ENCODE measurements at regions not wholly inside any gene's neighbourhood (a gene's known extent, or its start where the extent isn't known, plus 50 kb on each side); places are given as distances from the start of the nearest gene placed in this dataset.

DNA sequence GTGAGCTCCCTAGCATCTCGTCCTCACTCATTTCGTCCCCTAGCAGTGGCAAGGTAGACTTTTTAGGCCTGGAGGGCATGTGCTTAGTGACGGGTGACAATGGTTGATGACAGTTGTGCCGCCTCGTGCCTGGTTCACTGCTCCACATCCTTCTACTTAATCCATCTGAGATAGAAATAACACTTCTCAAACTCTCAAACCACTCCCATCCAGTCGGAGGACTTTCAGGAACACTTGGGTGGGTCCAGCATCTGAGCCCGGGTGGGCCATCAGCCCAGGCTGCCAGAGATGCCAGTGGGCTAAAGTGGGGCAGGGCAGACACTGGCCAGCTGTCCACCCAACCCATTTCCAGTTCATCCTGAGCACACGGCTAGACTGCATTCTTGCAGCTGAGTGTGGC is 79.7 kb upstream of the SMAD3 start:
- TF ChIP-seq, protein P1, sequence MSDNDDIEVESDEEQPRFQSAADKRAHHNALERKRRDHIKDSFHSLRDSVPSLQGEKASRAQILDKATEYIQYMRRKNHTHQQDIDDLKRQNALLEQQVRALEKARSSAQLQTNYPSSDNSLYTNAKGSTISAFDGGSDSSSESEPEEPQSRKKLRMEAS (IDR thresholded peaks at IDR 0.05) = no peak
- TF ChIP-seq EGR1 (IDR thresholded peaks at IDR 0.05) = no peak

DNA sequence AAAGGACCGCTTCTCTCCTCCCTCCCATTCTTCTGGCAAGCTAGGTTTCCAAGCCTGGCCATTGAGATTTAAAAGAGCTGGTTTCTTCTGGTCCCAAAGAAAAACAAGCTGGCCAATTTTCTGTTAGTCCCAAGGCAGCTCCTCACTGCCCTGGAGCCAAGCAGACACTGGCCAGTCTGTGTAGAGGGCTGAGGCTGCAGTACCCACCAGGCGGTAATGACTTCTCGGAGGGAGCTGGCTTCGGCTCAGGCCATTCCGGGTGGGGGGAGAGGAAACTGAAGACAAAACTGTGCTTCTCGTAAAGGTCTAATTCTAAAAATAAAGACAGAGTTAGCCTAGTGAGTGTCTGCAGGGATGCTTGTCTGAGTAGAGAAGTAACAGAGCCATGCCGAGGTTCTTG is 78.5 kb upstream of the SMAD3 start:
- TF ChIP-seq CREB1 (IDR thresholded peaks at IDR 0.05; ENCODE audit: low read depth) (no peak), NFIC (IDR thresholded peaks at IDR 0.05) (no peak), CEBPB (IDR thresholded peaks at IDR 0.05) (no peak), TAF1 (IDR thresholded peaks at IDR 0.05; ENCODE audit: low read depth) (no peak), EGR1 (IDR thresholded peaks at IDR 0.05) (no peak), EP300 (IDR thresholded peaks at IDR 0.05; ENCODE audit: borderline replicate concordance) (no peak), TEAD4 (IDR thresholded peaks at IDR 0.05) (no peak), TCF12 (IDR thresholded peaks at IDR 0.05; ENCODE audit: low read depth) (no peak), FOXM1 (IDR thresholded peaks at IDR 0.05; ENCODE audit: borderline replicate concordance, low read depth) (no peak), YY1 (IDR thresholded peaks at IDR 0.05; ENCODE audit: low read depth) (no peak), RAD21 (IDR thresholded peaks at IDR 0.05; ENCODE audit: low read depth) (no peak)
- TF ChIP-seq, protein P1 (IDR thresholded peaks at IDR 0.05) = no peak
- TF ChIP-seq, protein P2, sequence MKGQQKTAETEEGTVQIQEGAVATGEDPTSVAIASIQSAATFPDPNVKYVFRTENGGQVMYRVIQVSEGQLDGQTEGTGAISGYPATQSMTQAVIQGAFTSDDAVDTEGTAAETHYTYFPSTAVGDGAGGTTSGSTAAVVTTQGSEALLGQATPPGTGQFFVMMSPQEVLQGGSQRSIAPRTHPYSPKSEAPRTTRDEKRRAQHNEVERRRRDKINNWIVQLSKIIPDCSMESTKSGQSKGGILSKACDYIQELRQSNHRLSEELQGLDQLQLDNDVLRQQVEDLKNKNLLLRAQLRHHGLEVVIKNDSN (IDR thresholded peaks at IDR 0.05) = no peak

DNA sequence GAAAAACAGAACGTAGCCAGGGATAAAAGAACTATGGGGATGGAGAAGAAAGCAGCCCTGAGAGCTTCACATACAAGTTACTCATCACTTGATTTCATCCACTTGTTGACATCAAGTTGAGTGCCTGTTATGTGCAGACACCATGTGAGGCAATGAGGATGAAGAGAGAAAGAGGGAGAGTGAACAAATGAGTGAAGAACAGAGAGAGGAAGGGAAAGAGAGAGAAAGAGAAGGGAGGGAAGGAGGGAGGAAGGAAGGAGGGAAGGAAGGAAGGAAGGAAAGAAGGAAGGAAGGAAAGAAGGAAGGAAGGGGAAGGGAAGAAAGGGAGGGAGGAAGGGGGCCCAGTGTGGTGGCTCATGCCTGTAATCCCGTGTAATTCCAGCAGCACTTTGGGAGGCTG is 72.3 kb upstream of the SMAD3 start:
- TF ChIP-seq RAD21 (IDR thresholded peaks at IDR 0.05; ENCODE audit: low read depth) (no peak), TCF12 (IDR thresholded peaks at IDR 0.05; ENCODE audit: low read depth) (no peak), EP300 (IDR thresholded peaks at IDR 0.05; ENCODE audit: borderline replicate concordance) (no peak), FOXM1 (IDR thresholded peaks at IDR 0.05; ENCODE audit: borderline replicate concordance, low read depth) (no peak), YY1 (IDR thresholded peaks at IDR 0.05; ENCODE audit: low read depth) (no peak), NFIC (IDR thresholded peaks at IDR 0.05) (no peak), TEAD4 (IDR thresholded peaks at IDR 0.05) (no peak), ZBTB7A (IDR thresholded peaks at IDR 0.05; ENCODE audit: low read depth) (no peak), EGR1 (IDR thresholded peaks at IDR 0.05) (no peak), CEBPB (IDR thresholded peaks at IDR 0.05) (no peak), TAF1 (IDR thresholded peaks at IDR 0.05; ENCODE audit: low read depth) (no peak), CREB1 (IDR thresholded peaks at IDR 0.05; ENCODE audit: low read depth) (no peak)
- TF ChIP-seq, protein P2 (IDR thresholded peaks at IDR 0.05) = no peak
- TF ChIP-seq, protein P1 (IDR thresholded peaks at IDR 0.05) = no peak
- TF ChIP-seq, protein P3, sequence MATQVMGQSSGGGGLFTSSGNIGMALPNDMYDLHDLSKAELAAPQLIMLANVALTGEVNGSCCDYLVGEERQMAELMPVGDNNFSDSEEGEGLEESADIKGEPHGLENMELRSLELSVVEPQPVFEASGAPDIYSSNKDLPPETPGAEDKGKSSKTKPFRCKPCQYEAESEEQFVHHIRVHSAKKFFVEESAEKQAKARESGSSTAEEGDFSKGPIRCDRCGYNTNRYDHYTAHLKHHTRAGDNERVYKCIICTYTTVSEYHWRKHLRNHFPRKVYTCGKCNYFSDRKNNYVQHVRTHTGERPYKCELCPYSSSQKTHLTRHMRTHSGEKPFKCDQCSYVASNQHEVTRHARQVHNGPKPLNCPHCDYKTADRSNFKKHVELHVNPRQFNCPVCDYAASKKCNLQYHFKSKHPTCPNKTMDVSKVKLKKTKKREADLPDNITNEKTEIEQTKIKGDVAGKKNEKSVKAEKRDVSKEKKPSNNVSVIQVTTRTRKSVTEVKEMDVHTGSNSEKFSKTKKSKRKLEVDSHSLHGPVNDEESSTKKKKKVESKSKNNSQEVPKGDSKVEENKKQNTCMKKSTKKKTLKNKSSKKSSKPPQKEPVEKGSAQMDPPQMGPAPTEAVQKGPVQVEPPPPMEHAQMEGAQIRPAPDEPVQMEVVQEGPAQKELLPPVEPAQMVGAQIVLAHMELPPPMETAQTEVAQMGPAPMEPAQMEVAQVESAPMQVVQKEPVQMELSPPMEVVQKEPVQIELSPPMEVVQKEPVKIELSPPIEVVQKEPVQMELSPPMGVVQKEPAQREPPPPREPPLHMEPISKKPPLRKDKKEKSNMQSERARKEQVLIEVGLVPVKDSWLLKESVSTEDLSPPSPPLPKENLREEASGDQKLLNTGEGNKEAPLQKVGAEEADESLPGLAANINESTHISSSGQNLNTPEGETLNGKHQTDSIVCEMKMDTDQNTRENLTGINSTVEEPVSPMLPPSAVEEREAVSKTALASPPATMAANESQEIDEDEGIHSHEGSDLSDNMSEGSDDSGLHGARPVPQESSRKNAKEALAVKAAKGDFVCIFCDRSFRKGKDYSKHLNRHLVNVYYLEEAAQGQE (IDR thresholded peaks at IDR 0.05; ENCODE audit: low read depth) = no peak

DNA sequence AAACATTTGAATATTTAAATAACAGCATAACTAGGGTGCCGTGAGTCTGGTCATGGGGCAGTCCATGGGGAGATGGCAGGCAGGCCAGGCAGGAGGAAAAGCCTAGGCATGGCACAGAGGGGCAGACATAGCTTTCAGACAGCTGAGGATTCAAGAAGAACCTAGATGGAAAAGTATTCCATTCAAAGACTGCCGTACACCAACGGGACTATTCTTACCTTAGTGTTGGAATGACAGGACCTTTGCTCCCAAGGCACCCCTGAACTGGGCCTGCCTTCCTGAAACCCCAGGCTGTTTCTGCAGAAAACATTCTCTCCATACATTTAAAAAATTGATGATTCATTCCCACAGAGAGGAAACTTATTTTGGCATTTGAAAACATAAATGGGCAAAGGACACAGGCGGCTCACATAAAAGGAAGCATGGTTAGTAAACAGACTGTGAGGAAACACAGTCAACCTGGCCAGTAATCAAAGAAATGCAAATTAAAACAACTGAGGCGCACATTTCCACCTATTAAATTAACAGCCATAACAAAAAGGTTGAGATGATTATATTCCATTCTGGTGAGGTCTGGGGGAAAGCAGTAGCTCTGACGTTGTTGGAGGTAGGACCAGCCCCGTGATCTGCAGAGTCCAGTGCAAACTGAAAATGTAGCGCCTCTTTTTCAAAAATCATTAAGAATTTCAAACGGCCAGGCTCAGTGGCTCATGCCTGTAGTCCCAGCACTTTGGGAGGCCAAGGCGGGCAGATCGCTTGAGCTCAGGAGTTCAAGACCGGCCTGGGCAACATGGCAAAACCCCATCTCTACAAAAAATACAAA is 71.3 kb upstream of the SMAD3 start:
- no peak for TF ChIP-seq NFIC (IDR thresholded peaks at IDR 0.05)

DNA sequence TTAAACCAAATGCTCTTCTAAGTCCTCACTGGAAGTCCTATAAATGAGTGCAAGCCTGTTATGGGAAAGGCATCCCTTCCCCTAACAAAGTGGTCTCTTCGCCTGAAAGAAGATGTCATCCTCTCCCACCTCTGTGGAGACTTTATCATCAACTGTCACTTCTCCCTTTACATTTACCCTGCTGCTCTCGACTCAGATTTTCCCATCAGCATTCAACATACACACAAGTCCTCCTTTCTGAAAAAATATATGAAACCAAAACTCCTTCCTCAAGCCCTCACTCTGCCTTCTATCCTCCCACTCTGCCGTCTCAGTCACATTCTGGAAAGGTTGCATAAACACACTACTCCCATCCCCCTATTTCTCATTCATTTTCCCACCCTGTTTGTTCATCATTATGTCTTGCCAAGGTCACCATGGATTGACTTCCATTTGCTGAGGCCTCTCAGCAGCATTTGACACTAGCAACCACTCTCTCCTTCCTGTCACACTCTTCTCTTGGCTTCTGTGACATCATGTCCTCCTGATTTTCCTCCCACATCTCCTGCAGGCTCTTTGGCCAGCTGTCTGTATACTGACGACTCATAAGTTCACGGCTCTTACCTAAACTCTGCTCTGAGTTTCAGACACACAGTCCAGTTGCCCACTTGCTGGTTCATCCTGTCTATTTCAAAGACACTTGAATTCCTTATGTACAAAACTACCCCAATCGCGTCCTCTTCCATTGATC is 70.3 kb upstream of the SMAD3 start:
- TF ChIP-seq CEBPB (IDR thresholded peaks at IDR 0.05) = no peak
- no peak for TF ChIP-seq NFIC (IDR thresholded peaks at IDR 0.05)
- TF ChIP-seq EP300 (IDR thresholded peaks at IDR 0.05; ENCODE audit: borderline replicate concordance) = no peak
- no peak for TF ChIP-seq TAF1 (IDR thresholded peaks at IDR 0.05; ENCODE audit: low read depth)
- TF ChIP-seq, protein P1 (IDR thresholded peaks at IDR 0.05) = no peak
- no peak for TF ChIP-seq RAD21 (IDR thresholded peaks at IDR 0.05; ENCODE audit: low read depth)
- TF ChIP-seq YY1 (IDR thresholded peaks at IDR 0.05; ENCODE audit: low read depth) = no peak

DNA sequence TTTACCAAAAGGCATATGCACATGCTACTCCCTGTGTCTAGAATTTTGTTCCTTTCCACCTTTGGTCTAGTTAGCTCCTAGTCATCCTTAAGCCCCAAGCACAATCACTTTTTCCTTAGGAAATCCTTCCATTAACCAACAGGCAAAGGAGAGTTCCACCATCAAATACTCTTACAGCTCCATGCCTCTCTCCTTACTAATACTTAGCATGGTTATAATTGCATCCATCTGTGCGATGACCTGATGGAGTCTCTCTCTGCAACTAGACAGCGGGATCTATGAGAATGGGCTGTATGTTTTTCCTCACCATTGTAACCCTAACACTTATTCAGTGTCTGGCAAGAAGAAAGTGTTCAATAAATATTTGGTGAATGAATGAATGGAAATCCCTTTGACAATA is 69.3 kb upstream of the SMAD3 start:
- TF ChIP-seq RAD21 (IDR thresholded peaks at IDR 0.05; ENCODE audit: low read depth) (no peak), YY1 (IDR thresholded peaks at IDR 0.05; ENCODE audit: low read depth) (no peak), EGR1 (IDR thresholded peaks at IDR 0.05) (no peak), CEBPB (IDR thresholded peaks at IDR 0.05) (no peak), EP300 (IDR thresholded peaks at IDR 0.05; ENCODE audit: borderline replicate concordance) (no peak), TCF12 (IDR thresholded peaks at IDR 0.05; ENCODE audit: low read depth) (no peak), CREB1 (IDR thresholded peaks at IDR 0.05; ENCODE audit: low read depth) (no peak), ZBTB7A (IDR thresholded peaks at IDR 0.05; ENCODE audit: low read depth) (no peak), FOXM1 (IDR thresholded peaks at IDR 0.05; ENCODE audit: borderline replicate concordance, low read depth) (no peak), TEAD4 (IDR thresholded peaks at IDR 0.05) (no peak), NFIC (IDR thresholded peaks at IDR 0.05) (no peak), TAF1 (IDR thresholded peaks at IDR 0.05; ENCODE audit: low read depth) (no peak)
- TF ChIP-seq, protein P1 (IDR thresholded peaks at IDR 0.05) = no peak
- TF ChIP-seq, protein P2 (IDR thresholded peaks at IDR 0.05) = no peak
- TF ChIP-seq, protein P3 (IDR thresholded peaks at IDR 0.05; ENCODE audit: low read depth) = no peak
